ENCODE measurements at regions not wholly inside any gene's neighbourhood (a gene's known extent, or its start where the extent isn't known, plus 50 kb on each side); places are given as distances from the start of the nearest gene placed in this dataset.

DNA sequence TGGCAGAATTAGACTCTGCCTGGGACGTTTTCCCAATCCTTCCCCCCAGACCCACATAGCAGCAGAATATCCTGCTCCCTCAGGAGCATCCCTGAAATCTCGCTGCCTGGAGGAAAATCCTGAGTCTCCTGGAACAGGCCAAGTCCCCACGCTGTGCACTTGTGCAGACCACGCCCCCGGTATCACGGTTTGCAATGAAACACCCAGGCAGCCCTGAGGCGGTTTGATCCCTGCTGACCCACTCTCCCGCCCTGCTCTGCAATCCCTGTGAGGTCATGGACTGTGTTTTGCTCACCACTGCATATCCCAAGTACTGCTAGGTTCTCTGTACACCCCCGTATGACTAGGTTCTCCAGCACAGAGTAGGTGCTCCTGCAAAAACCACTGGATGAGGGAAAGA lies 411.8 kb upstream of the MGMT start:
- TF ChIP-seq, protein P1, sequence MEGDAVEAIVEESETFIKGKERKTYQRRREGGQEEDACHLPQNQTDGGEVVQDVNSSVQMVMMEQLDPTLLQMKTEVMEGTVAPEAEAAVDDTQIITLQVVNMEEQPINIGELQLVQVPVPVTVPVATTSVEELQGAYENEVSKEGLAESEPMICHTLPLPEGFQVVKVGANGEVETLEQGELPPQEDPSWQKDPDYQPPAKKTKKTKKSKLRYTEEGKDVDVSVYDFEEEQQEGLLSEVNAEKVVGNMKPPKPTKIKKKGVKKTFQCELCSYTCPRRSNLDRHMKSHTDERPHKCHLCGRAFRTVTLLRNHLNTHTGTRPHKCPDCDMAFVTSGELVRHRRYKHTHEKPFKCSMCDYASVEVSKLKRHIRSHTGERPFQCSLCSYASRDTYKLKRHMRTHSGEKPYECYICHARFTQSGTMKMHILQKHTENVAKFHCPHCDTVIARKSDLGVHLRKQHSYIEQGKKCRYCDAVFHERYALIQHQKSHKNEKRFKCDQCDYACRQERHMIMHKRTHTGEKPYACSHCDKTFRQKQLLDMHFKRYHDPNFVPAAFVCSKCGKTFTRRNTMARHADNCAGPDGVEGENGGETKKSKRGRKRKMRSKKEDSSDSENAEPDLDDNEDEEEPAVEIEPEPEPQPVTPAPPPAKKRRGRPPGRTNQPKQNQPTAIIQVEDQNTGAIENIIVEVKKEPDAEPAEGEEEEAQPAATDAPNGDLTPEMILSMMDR (IDR thresholded peaks at IDR 0.05; ENCODE audit: low read length), result no peak
- no peak for TF ChIP-seq EZH2 (IDR thresholded peaks at IDR 0.05; ENCODE audit: borderline replicate concordance, low read length)
